ENCODE measurements at regions not wholly inside any gene's neighbourhood (a gene's known extent, or its start where the extent isn't known, plus 50 kb on each side); places are given as distances from the start of the nearest gene placed in this dataset.
"Not testable (repeated sequence)": the region's sequence is repeated elsewhere in the genome, so short reads cannot be mapped to it uniquely, and the experiment has no call there.

DNA sequence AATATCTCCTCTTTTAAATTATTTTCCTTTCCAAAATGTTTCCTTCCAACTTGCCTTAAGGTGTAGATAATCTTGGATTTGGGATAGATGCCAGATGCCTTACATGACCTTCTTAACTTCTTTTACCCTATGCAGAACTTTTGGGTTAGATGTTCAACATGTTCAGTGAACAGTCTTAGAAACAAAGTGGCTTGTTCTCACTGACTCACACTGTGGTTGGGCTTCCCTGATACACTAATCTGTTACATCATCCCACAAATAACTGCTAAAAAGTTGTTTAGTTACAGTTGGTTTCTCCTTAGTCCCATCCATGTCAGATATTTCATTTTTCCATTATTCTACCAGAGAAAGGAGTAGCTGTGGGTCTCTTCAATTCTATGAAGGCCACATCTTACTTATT lies 2638.2 kb downstream of the PCDH9 start:
- H3K9ac ChIP-seq (ENCODE audit: insufficient read length, low read depth) = no peak overlapping the region
- TF ChIP-seq SUZ12 (IDR thresholded peaks at IDR 0.05; ENCODE audit: extremely low read depth, insufficient read depth, insufficient read length) (no peak), YY1 (IDR thresholded peaks at IDR 0.05; ENCODE audit: insufficient read depth, insufficient read length) (no peak), ZNF274 (IDR thresholded peaks at IDR 0.05; ENCODE audit: low read depth, low read length) (no peak)
- no peaks in the 10 kb centered on the region for H3K27me3 ChIP-seq (ENCODE audit: insufficient read depth, insufficient read length)
- no peaks in the 10 kb centered on the region for H3K36me3 ChIP-seq (ENCODE audit: insufficient read depth, insufficient read length, low read length)
- H3K9me3 ChIP-seq (ENCODE audit: insufficient read depth, low read length) = no peaks in the 10 kb centered on the region
- H3K4me1 ChIP-seq (ENCODE audit: insufficient read depth, insufficient read length) = no peaks in the 10 kb centered on the region
- no peak overlapping the region for H3K4me3 ChIP-seq (ENCODE audit: insufficient read length, low read depth)
- DNase-seq (ENCODE audit: low read depth, low spot score) = no peak

DNA sequence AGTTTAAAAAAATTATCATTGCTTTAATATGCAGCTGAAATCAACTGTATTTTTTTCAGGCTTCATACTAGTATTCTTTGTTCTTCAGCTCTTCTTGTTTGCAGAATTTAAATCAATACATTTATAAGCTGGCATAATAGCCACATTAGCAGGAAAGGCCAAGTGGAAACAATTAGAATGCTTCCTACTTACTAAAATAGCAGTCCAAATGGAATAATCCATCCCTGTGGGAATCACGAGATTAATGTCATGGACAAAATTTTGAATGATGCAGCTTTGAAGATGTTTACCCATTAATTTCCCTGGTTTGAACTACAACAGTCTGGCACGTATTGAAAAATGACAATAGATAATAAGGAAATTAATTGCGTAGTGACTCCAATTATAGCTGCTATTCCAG lies 2650.8 kb downstream of the PCDH9 start:
- no peaks in the 10 kb centered on the region for H3K36me3 ChIP-seq (ENCODE audit: insufficient read depth, insufficient read length, low read length)
- no peaks in the 10 kb centered on the region for H3K9me3 ChIP-seq (ENCODE audit: insufficient read depth, low read length)
- no peaks in the 10 kb centered on the region for H3K4me1 ChIP-seq (ENCODE audit: insufficient read depth, insufficient read length)
- H3K9ac ChIP-seq (ENCODE audit: insufficient read length, low read depth) = no peak overlapping the region
- TF ChIP-seq ZNF274 (IDR thresholded peaks at IDR 0.05; ENCODE audit: low read depth, low read length) = no peak
- TF ChIP-seq YY1 (IDR thresholded peaks at IDR 0.05; ENCODE audit: insufficient read depth, insufficient read length) = no peak
- TF ChIP-seq SUZ12 (IDR thresholded peaks at IDR 0.05; ENCODE audit: extremely low read depth, insufficient read depth, insufficient read length) = no peak
- H3K4me3 ChIP-seq (ENCODE audit: insufficient read length, low read depth) = no peak overlapping the region
- H3K27me3 ChIP-seq (ENCODE audit: insufficient read depth, insufficient read length) = no peaks in the 10 kb centered on the region
- no peak for DNase-seq (ENCODE audit: low read depth, low spot score)

DNA sequence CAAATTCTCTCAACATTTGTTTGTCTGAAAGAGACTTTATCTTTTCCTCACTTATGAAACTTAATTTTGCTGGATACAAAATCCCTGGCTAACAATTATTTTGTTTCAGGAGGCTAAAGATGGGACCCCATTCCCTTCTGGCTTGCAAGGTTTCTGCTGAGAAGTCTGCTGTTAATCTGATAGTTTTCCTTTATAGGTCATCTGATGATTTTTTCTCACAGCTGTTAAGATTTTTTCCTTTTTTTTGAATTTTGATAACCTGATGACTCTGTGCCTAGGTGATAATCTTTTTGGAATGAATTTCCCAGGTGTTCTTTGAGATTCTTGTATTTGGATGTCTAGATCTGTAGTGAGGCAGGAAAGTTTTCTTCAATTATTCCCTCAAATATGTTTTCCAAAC lies 2661.4 kb downstream of the PCDH9 start:
- H3K36me3 ChIP-seq (ENCODE audit: insufficient read depth, insufficient read length, low read length) = no peaks in the 10 kb centered on the region
- TF ChIP-seq SUZ12 (IDR thresholded peaks at IDR 0.05; ENCODE audit: extremely low read depth, insufficient read depth, insufficient read length) (no peak), YY1 (IDR thresholded peaks at IDR 0.05; ENCODE audit: insufficient read depth, insufficient read length) (no peak), ZNF274 (IDR thresholded peaks at IDR 0.05; ENCODE audit: low read depth, low read length) (no peak)
- H3K9me3 ChIP-seq (ENCODE audit: insufficient read depth, low read length) = no peaks in the 10 kb centered on the region
- no peaks in the 10 kb centered on the region for H3K4me1 ChIP-seq (ENCODE audit: insufficient read depth, insufficient read length)
- no peak overlapping the region for H3K9ac ChIP-seq (ENCODE audit: insufficient read length, low read depth)
- H3K27me3 ChIP-seq (ENCODE audit: insufficient read depth, insufficient read length) = no peaks in the 10 kb centered on the region
- no peak overlapping the region for H3K4me3 ChIP-seq (ENCODE audit: insufficient read length, low read depth)
- no peak for DNase-seq (ENCODE audit: low read depth, low spot score)

- H3K9me3 ChIP-seq (ENCODE audit: insufficient read depth, low read length); H3K4me1 ChIP-seq (ENCODE audit: insufficient read depth, insufficient read length); H3K9ac ChIP-seq (ENCODE audit: insufficient read length, low read depth); DNase-seq (ENCODE audit: low read depth, low spot score); H3K4me3 ChIP-seq (ENCODE audit: insufficient read length, low read depth); H3K27me3 ChIP-seq (ENCODE audit: insufficient read depth, insufficient read length); H3K36me3 ChIP-seq (ENCODE audit: insufficient read depth, insufficient read length, low read length): not testable (repeated sequence)
These were observed 2672.1 kb downstream of the PCDH9 start for GRCh38 chr13:64558031-64558430.

DNA sequence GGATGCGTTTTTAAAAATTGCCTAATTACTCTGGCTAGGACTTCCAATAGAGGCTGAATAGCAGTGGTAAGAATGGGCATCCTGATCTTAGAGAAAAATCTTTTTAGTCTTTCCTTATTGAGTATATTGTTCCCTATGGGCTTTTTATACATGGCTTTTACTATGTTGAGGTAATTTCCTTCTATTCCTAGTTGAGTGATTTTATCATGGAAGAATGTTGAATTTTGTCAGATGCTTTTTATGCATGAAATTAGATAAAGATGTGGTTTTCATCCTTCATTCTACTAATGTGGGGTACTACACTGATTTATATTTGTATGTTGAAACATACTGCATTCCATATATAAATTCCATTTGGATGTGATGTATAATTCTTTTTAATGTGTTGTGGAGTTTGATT lies 2673.8 kb downstream of the PCDH9 start:
- DNase-seq (ENCODE audit: low read depth, low spot score) = no peak
- no peaks in the 10 kb centered on the region for H3K36me3 ChIP-seq (ENCODE audit: insufficient read depth, insufficient read length, low read length)
- no peak overlapping the region for H3K4me3 ChIP-seq (ENCODE audit: insufficient read length, low read depth)
- no peaks in the 10 kb centered on the region for H3K4me1 ChIP-seq (ENCODE audit: insufficient read depth, insufficient read length)
- no peak overlapping the region for H3K9ac ChIP-seq (ENCODE audit: insufficient read length, low read depth)
- no peaks in the 10 kb centered on the region for H3K9me3 ChIP-seq (ENCODE audit: insufficient read depth, low read length)
- no peak for TF ChIP-seq SUZ12 (IDR thresholded peaks at IDR 0.05; ENCODE audit: extremely low read depth, insufficient read depth, insufficient read length)
- TF ChIP-seq YY1 (IDR thresholded peaks at IDR 0.05; ENCODE audit: insufficient read depth, insufficient read length) = no peak
- no peak for TF ChIP-seq ZNF274 (IDR thresholded peaks at IDR 0.05; ENCODE audit: low read depth, low read length)
- no peaks in the 10 kb centered on the region for H3K27me3 ChIP-seq (ENCODE audit: insufficient read depth, insufficient read length)

DNA sequence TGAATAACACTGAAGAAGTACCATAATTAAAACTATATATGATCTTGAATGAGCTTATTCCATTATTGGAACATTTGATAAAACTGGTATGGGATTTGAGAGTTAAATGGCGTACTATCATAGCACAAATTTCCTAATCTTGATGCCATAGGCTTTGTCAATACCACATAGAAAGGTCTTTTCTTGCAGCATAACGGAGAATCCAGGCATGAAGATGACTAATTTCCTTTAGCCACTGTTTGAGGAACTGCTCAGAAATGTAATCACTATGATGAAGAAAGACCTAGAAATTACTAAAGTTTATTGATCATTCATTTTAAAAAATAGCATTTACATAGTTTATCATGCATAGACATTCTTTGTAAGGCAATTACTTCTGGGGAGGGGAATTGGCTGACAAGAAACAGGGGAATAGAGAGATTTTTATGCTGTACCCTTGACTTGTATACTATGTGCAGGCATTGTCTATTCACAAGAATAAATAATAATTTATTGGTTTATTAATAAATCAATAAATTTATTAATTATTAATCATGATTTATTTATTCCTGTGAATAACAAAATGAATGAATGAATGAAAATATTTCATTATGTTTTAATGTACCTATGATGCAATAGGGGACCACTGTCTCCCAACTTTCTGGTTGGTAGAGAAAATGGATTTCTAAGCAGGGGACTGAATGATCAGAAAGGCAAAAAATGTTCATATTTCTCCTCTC lies 2676.6 kb downstream of the PCDH9 start:
- TF ChIP-seq YY1 (IDR thresholded peaks at IDR 0.05; ENCODE audit: insufficient read depth, insufficient read length) (no peak), ZNF274 (IDR thresholded peaks at IDR 0.05; ENCODE audit: low read depth, low read length) (no peak)
- DNase-seq (ENCODE audit: low read depth, low spot score) = no peak
- Histone ChIP-seq H3K9me3 (ENCODE audit: insufficient read depth, low read length) (no peaks in the 10 kb centered on the region), H3K27me3 (ENCODE audit: insufficient read depth, insufficient read length) (no peaks in the 10 kb centered on the region), H3K36me3 (ENCODE audit: insufficient read depth, insufficient read length, low read length) (no peaks in the 10 kb centered on the region), H3K4me3 (ENCODE audit: insufficient read length, low read depth) (no peak overlapping the region), H3K9ac (ENCODE audit: insufficient read length, low read depth) (no peak overlapping the region), H3K4me1 (ENCODE audit: insufficient read depth, insufficient read length) (no peaks in the 10 kb centered on the region)

GRCh38 chr13:64551755-64552154 lies 2678.4 kb downstream of the PCDH9 start:
- Histone ChIP-seq H3K9ac (ENCODE audit: insufficient read length, low read depth) (no peak overlapping the region), H3K36me3 (ENCODE audit: insufficient read depth, insufficient read length, low read length) (no peaks in the 10 kb centered on the region), H3K4me3 (ENCODE audit: insufficient read length, low read depth) (no peak overlapping the region), H3K9me3 (ENCODE audit: insufficient read depth, low read length) (no peaks in the 10 kb centered on the region), H3K27me3 (ENCODE audit: insufficient read depth, insufficient read length) (no peaks in the 10 kb centered on the region), H3K4me1 (ENCODE audit: insufficient read depth, insufficient read length) (no peaks in the 10 kb centered on the region)
- no peak for DNase-seq (ENCODE audit: low read depth, low spot score)
- TF ChIP-seq ZNF274 (IDR thresholded peaks at IDR 0.05; ENCODE audit: low read depth, low read length) (no peak), YY1 (IDR thresholded peaks at IDR 0.05; ENCODE audit: insufficient read depth, insufficient read length) (no peak), SUZ12 (IDR thresholded peaks at IDR 0.05; ENCODE audit: extremely low read depth, insufficient read depth, insufficient read length) (no peak)

GRCh38 chr13:64546371-64546770 lies 2683.8 kb downstream of the PCDH9 start:
- H3K36me3 ChIP-seq (ENCODE audit: insufficient read depth, insufficient read length, low read length) = no peaks in the 10 kb centered on the region
- no peaks in the 10 kb centered on the region for H3K27me3 ChIP-seq (ENCODE audit: insufficient read depth, insufficient read length)
- no peak overlapping the region for H3K4me3 ChIP-seq (ENCODE audit: insufficient read length, low read depth)
- no peaks in the 10 kb centered on the region for H3K4me1 ChIP-seq (ENCODE audit: insufficient read depth, insufficient read length)
- DNase-seq (ENCODE audit: low read depth, low spot score) = no peak
- TF ChIP-seq ZNF274 (IDR thresholded peaks at IDR 0.05; ENCODE audit: low read depth, low read length) = no peak
- no peak for TF ChIP-seq SUZ12 (IDR thresholded peaks at IDR 0.05; ENCODE audit: extremely low read depth, insufficient read depth, insufficient read length)
- TF ChIP-seq YY1 (IDR thresholded peaks at IDR 0.05; ENCODE audit: insufficient read depth, insufficient read length) = no peak
- no peak overlapping the region for H3K9ac ChIP-seq (ENCODE audit: insufficient read length, low read depth)
- no peaks in the 10 kb centered on the region for H3K9me3 ChIP-seq (ENCODE audit: insufficient read depth, low read length)
